ENCODE measurements at regions not wholly inside any gene's neighbourhood (a gene's known extent, or its start where the extent isn't known, plus 50 kb on each side); places are given as distances from the start of the nearest gene placed in this dataset.
"Not testable (repeated sequence)": the region's sequence is repeated elsewhere in the genome, so short reads cannot be mapped to it uniquely, and the experiment has no call there.

DNA sequence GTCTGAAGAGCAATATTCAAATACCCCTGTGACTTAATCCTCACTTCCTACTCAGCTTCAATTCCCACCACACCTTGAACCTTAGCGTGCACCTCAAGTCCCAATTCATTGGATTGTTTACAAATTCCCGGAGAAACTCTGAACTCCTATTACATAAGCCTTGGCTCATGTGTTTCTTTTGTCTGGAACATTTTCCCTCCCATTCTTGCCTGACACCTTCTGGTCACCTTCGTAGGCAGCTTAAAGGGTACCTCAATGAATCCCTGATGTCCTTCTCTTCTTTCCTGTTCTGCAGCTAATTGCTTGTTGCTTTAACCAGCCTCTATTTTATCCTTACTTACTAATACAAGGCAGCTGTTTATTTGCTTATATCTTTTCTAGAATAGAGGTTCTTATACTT, 85.0 kb upstream of the SEL1L start:
- TF ChIP-seq, protein P1, sequence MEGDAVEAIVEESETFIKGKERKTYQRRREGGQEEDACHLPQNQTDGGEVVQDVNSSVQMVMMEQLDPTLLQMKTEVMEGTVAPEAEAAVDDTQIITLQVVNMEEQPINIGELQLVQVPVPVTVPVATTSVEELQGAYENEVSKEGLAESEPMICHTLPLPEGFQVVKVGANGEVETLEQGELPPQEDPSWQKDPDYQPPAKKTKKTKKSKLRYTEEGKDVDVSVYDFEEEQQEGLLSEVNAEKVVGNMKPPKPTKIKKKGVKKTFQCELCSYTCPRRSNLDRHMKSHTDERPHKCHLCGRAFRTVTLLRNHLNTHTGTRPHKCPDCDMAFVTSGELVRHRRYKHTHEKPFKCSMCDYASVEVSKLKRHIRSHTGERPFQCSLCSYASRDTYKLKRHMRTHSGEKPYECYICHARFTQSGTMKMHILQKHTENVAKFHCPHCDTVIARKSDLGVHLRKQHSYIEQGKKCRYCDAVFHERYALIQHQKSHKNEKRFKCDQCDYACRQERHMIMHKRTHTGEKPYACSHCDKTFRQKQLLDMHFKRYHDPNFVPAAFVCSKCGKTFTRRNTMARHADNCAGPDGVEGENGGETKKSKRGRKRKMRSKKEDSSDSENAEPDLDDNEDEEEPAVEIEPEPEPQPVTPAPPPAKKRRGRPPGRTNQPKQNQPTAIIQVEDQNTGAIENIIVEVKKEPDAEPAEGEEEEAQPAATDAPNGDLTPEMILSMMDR (IDR thresholded peaks at IDR 0.05; ENCODE audit: unreplicated experiment in 3 of 3), result no peak
- H3K4me1 Mint-ChIP-seq, result no peaks in the 10 kb centered on the region
- no peaks in the 10 kb centered on the region for H3K27me3 Mint-ChIP-seq (ENCODE audit: low read depth)
- H3K27ac Mint-ChIP-seq, result no peak overlapping the region
- no peaks in the 10 kb centered on the region for H3K9me3 Mint-ChIP-seq
- H3K36me3 Mint-ChIP-seq (ENCODE audit: low read depth), result no peaks in the 10 kb centered on the region
- no peak overlapping the region for H3K4me3 Mint-ChIP-seq

DNA sequence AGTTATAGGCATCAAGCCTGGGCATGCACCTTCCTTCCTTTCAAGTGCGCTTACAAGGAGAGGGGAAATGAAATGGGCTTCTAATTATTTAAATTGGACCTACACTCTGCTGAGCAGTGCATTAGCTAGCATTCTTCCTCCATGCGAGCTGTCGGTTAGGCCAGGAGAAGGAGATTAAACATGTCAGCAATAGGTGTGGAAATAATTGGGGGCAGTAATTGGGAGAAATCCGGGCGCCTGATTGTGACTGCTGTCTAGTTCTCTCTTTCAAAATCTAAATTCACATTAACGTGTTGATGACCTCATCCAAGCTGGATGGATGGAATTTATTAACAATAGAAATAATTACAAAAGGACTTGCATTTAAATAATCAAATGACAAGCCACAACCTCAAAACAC, 86.2 kb upstream of the SEL1L start:
- H3K4me3 Mint-ChIP-seq, result no peak overlapping the region
- no peaks in the 10 kb centered on the region for H3K36me3 Mint-ChIP-seq (ENCODE audit: low read depth)
- no peak overlapping the region for H3K27ac Mint-ChIP-seq
- TF ChIP-seq, protein P1 (IDR thresholded peaks at IDR 0.05; ENCODE audit: unreplicated experiment in 3 of 3), result no peak
- H3K9me3 Mint-ChIP-seq, result no peaks in the 10 kb centered on the region
- no peaks in the 10 kb centered on the region for H3K27me3 Mint-ChIP-seq (ENCODE audit: low read depth)
- no peaks in the 10 kb centered on the region for H3K4me1 Mint-ChIP-seq

DNA sequence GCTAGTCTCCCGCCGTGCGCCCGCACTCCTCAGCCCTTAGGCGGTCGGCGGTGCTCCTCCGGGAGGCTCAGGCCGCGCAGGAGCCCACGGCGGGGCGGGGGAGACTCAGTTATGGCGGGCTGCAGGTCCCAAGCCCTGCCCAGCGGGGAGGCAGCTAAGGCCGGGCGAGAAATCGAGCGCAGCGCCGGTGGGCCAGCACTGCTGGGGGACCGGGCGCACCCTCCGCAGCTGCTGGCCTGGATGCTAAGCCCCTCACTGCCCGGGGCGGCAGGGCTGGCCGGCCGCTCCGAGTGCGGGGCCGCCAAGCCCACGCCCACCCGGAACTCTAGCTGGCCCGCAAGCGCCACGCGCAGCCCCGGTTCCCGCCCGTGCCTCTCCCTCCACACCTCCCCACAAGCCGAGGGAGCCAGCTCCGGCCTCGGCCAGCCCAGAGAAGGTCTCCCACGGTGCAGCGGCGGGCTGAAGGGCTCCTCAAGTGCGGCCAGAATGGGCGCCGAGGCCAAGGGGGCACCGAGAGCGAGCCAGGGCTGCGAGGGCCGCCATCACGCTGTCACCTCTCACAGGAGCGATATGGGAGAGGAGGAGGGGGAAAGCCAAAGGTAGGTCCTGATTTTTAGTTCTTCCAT, 90.2 kb upstream of the SEL1L start:
- H3K9me3 Mint-ChIP-seq; H3K27ac Mint-ChIP-seq; H3K27me3 Mint-ChIP-seq (ENCODE audit: low read depth); H3K4me1 Mint-ChIP-seq; H3K4me3 Mint-ChIP-seq; H3K36me3 Mint-ChIP-seq (ENCODE audit: low read depth): not testable (repeated sequence)

DNA sequence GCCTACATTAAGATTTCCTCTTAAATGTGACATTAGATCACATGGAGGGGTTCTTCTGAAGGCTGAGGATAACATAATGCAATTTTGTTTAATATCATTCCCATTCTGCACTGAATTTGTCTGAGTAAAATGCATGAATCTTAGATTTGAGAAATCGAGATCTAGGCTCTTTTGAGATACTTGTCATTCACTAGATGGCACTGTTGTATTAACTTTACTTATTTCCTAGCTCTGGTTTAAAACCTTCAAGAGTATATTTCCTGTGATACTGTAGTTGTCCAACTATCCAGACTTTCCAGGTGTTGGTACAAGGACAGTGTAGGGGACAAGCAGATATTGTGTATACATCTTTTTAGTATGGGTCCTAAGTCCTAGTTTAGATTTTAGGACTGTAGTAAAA, 91.7 kb upstream of the SEL1L start:
- Mint-ChIP-seq H3K9me3 (no peaks in the 10 kb centered on the region), H3K4me1 (no peaks in the 10 kb centered on the region), H3K27me3 (ENCODE audit: low read depth) (no peaks in the 10 kb centered on the region), H3K4me3 (no peak overlapping the region), H3K27ac (no peak overlapping the region), H3K36me3 (ENCODE audit: low read depth) (no peaks in the 10 kb centered on the region)
- TF ChIP-seq, protein P1 (IDR thresholded peaks at IDR 0.05; ENCODE audit: unreplicated experiment in 3 of 3), result peak; percentile 48 to 78 (median 50)

DNA sequence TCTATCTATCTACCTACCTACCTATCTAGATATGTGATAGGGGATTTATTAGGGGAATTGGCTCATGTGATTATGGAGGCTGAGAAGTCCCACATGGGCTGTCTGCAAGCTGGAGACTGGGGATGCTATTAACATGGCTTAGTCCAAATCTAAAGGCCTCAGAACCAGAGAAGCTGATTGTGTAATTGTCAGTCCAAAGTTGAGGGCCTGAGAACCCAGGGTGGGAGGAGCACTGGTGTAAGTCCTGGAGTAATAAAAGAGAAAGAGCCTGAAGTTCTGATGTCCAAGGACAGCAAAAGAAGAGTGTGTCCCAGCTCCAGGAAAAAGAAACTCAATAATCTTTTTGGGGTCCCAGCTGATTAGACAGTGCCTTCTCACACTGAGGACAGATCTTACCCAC, 98.5 kb upstream of the SEL1L start:
- no peaks in the 10 kb centered on the region for H3K36me3 Mint-ChIP-seq (ENCODE audit: low read depth)
- TF ChIP-seq, protein P1 (IDR thresholded peaks at IDR 0.05; ENCODE audit: unreplicated experiment in 3 of 3), result no peak
- H3K4me1 Mint-ChIP-seq, result no peaks in the 10 kb centered on the region
- no peak overlapping the region for H3K27ac Mint-ChIP-seq
- H3K4me3 Mint-ChIP-seq, result no peak overlapping the region
- H3K27me3 Mint-ChIP-seq (ENCODE audit: low read depth), result no peaks in the 10 kb centered on the region
- H3K9me3 Mint-ChIP-seq, result no peaks in the 10 kb centered on the region

DNA sequence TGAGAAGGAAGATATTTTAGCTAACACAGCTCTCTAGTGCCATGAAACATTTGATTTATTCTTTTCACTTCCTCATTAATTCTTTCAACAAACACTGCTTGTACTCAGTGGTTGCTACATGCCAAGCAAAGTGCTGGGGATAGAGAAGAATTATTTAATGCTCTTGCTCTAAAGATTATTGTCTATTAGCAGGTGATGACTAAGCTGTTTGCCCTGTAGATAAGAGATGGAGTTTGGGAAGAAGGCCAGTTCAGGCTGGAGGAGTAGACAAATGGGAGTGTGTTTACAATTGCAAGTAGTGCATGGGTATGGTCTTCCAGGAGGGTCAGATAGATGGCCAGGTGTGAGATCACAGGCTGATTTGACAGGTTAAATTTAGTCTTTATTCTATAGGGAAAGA, 99.8 kb upstream of the SEL1L start:
- no peaks in the 10 kb centered on the region for H3K27me3 Mint-ChIP-seq (ENCODE audit: low read depth)
- no peak overlapping the region for H3K27ac Mint-ChIP-seq
- TF ChIP-seq, protein P1 (IDR thresholded peaks at IDR 0.05; ENCODE audit: unreplicated experiment in 3 of 3), result no peak
- H3K4me3 Mint-ChIP-seq, result no peak overlapping the region
- H3K4me1 Mint-ChIP-seq, result peaks cover under 1% of the 10 kb centered on the region
- no peaks in the 10 kb centered on the region for H3K9me3 Mint-ChIP-seq
- no peaks in the 10 kb centered on the region for H3K36me3 Mint-ChIP-seq (ENCODE audit: low read depth)
